Tibial nerve (tissue), 3 donors: ENCODE measurements at regions not wholly inside any gene's neighbourhood (a gene's known extent, or its start where the extent isn't known, plus 50 kb on each side); places are given as distances from the start of the nearest gene placed in this dataset.
"Not testable (repeated sequence)": the region's sequence is repeated elsewhere in the genome, so short reads cannot be mapped to it uniquely, and the experiment has no call there.

ENCODE experiments used
- CTCF ChIP-seq, 5 experiments: fragments of 200-600 bp in 3 of 5; fragments of 450-650 bp in 2 of 5; sonication (generic) in 3 of 5; IDR thresholded peaks; one replicate each; pipeline ENCODE4 v1.5.1; 2016 to 2019; ENCODE audit warnings: antibody characterized with exemption in 5 of 5, mild to moderate bottlenecking in 3 of 5, moderate library complexity in 2 of 5
- POLR2A ChIP-seq, 2 donors: fragments of 450-650 bp; IDR thresholded peaks; one replicate each; pipeline ENCODE4 v1.6.1; 2017; ENCODE audit warnings: antibody characterized with exemption in 2 of 2, mild to moderate bottlenecking in 2 of 2, moderate library complexity in 2 of 2

GRCh38 chr2:87631402-87631801 lies 116.5 kb upstream of the PLGLB2 start:
- TF ChIP-seq CTCF, POLR2A (IDR thresholded peaks at IDR 0.05): not testable (repeated sequence)
